Activated CD8-positive, alpha-beta memory T cell treated with anti-CD3 and anti-CD28 coated beads for 36 hours (primary cell): ENCODE measurements at regions not wholly inside any gene's neighbourhood (a gene's known extent, or its start where the extent isn't known, plus 50 kb on each side); places are given as distances from the start of the nearest gene placed in this dataset.
"Not testable (repeated sequence)": the region's sequence is repeated elsewhere in the genome, so short reads cannot be mapped to it uniquely, and the experiment has no call there.

Experiments
- CTCF ChIA-PET: fragments of 350-600 bp; sonication (Branson Sonifier 250); formaldehyde crosslinking; loops from one replicate; lab custom pipeline; 2021; ENCODE audit warnings: antibody characterized with exemption; lab: Charles Lee
- POLR2A ChIA-PET: fragments of 350-600 bp; sonication (Branson Sonifier 250); formaldehyde crosslinking; loops from one replicate; lab custom pipeline; 2021; ENCODE audit warnings: antibody characterized with exemption; lab: Charles Lee

- POLR2A ChIA-PET, result interaction anchor here (1.1 kb wide), 1 partner anchor 97 kb away, joined by 5 read pairs; no protein-coding TSS in a partner anchor
- CTCF ChIA-PET, result no interaction called here
Measured at GRCh38 chr5:99025298-99026045, 96.7 kb upstream of the CHD1 start.

DNA sequence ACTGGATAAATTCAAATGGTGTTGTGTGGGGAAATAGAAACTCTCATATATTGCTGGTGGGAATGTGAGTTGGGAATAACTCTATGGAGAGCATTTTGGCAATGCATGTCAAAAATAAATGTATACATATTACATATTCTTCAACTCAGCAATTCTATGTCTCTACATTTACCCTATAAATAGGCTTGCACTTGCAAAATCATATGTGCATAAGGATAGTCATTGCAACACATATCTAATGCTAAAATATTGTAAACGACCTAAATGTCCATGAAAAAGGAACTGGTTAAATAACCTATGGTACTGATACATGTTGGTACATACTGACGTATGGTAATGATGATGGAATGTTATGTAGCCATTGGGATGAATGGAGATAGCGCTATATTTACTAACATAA lies 94.5 kb upstream of the CHD1 start:
- POLR2A ChIA-PET, result no interaction called here

GRCh38 chr5:99022250-99022649 lies 93.4 kb upstream of the CHD1 start:
- ChIA-PET POLR2A (no interaction called here), CTCF (no interaction called here)

More for the DNA sequence above, 94.5 kb upstream of the CHD1 start:
- CTCF ChIA-PET, result no interaction called here

DNA sequence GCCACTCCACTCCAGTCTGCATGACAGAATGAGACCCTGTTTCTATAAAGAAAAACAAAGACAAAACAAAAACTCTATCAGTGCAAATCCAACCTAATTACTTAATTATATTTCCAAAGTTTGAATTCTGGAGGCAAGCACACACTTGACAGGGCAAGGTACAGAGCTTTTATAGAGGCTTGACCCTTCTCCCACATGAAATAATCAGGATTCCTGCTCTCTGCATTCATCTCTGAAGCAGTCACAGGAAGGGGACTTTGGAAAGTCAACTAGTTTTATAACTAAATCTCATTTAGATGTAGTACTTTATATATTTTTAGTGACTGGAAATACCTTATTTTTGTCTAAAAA lies 91.9 kb upstream of the CHD1 start:
- POLR2A ChIA-PET, result no interaction called here
- CTCF ChIA-PET, result no interaction called here

DNA sequence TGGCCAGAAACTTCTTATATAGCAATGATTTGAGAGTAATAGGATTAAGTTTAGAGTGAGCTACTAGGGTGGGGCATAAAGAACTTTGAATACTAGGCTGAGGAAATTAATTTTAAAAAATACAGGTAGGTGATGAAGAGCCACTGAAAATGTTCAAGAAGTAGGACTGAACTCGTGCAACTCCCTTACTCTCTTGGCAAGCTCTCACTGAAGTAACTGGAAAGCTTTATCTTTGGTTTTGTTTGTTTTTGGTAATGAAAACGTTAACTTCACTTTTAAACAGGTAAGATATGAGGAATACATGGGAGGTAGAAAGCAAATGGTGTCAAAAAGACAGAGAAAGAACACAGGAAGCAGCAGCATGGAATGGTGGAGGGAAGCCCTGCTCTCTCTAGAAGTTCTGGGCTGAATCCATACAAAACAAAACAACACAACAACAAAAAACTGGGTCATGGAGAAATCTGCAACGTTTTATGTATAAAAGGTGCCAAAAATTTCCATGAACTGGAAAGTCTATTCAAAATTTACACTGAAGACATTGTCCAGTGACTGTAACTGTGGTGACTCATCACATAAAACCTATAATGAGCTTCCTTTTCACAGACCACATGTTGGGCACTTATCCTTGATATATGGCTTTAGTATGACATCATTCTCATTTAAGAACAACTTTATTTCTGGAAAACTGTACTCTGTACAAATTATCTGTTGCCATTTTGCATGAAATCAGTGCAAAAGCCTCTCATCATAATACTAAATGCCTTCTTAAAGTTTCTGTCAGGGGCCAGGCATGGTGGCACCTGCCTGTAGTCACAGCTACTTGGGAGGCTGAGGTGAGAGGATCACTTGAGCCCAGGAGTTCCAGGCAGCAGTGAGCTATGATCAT lies 91.2 kb upstream of the CHD1 start:
- POLR2A ChIA-PET, result no interaction called here
- CTCF ChIA-PET, result no interaction called here

DNA sequence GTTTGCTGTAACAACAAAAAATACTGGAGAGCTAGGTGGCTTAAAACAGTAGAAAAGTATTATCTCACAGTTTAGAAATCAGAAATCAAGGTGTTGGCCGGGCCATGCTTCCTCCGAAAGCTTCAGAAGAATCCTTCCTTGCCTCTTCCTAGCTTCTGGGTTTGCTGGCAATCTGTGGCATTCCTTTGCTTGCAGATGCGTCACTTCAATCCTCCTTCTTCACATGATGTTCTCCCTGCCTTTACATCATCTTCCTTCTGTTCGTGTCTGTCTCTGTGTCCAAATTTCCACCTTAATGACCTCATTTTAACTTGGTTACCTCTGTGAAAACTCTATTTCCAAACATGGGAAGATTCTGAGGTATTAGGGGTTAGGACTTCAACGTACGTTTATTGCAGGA lies 90.4 kb upstream of the CHD1 start:
- POLR2A ChIA-PET, result no interaction called here
- CTCF ChIA-PET, result no interaction called here

DNA sequence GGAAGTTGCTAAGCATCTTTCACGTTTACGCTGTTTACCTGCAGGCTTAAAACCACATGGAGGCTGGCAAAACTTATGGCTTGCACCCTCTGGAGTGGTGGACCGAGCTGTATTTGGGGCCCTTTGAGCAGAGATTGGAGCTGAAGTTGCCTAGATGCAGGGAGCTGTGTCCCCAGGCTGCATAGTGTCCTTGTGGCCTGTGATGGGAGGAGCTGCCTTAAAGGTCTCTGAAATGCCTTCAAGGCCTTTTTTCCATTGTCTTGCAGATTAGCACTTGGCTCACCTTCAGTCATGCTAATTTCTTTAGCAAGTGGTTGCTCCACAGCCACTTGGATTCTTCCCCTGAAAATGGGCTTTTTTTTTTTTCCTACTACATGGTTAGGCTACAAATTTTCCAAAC lies 81.5 kb upstream of the CHD1 start:
- CTCF ChIA-PET, result no interaction called here
- POLR2A ChIA-PET, result no interaction called here

DNA sequence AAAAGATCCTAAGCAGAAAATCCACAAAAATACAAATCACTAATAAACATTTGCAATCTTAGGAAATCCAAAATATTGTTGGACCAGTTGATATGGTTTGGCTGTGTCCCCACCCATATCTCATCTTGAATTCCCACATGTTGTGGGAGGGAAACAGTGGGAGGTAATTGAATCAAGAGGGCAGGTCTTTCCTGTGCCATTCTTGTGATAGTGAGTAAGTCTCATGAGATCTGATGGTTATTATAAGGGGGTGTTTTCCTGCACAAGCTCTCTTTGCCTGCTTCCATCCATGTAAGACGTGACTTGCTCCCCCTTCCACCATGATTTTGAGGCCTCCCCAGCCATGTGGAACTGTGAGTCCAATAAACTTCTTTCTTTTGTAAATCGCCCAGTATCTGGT lies 79.2 kb upstream of the CHD1 start:
- CTCF ChIA-PET, POLR2A ChIA-PET: not testable (repeated sequence)

GRCh38 chr5:99005506-99005905 lies 76.7 kb upstream of the CHD1 start:
- CTCF ChIA-PET, result no interaction called here
- POLR2A ChIA-PET, result no interaction called here

GRCh38 chr5:99004960-99005359 lies 76.2 kb upstream of the CHD1 start:
- CTCF ChIA-PET, result no interaction called here
- POLR2A ChIA-PET, result no interaction called here

- ChIA-PET POLR2A (no interaction called here), CTCF (no interaction called here)
Measured at GRCh38 chr5:99000876-99001275, 72.1 kb upstream of the CHD1 start.

- POLR2A ChIA-PET, result no interaction called here
- CTCF ChIA-PET, result no interaction called here
Measured at GRCh38 chr5:99000221-99000620, 71.4 kb upstream of the CHD1 start.

DNA sequence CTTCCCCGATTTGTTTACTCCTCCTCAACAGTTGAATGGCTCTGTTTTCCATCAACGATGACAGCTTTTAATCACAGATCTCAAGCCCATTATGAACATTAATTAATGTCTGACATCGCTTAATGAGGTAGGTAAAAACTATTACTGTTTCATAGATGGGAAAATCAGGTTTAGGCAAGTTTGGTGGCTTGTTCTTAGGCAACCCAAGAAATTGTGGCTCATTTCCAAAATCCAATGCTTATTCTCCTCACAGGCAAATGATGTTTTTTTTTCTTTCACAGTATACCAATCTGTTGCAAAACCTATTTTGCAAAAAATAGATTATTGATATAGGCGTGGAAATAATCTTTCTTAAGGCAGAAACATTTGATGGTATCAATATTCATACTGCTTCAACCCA lies 70.8 kb upstream of the CHD1 start:
- ChIA-PET CTCF (no interaction called here), POLR2A (no interaction called here)

DNA sequence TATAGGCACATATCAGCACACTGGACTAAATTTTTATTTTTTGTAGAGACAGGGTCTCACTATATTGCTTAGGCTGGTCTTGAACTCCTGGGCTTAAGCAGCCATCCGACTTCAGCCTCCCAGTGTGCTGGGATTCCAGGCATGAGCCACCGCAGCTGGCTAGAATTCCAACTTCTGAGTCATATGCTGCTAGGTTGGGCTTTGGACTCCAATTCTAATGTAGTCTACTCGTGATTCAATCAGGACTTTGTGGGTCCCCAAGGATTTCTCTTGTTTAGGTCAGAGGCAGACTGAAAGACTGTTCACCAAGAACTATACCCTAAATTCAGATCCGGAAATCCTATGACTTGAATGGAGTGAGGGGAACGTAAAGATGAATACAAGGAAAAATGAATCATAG lies 68.2 kb upstream of the CHD1 start:
- CTCF ChIA-PET, result no interaction called here

DNA sequence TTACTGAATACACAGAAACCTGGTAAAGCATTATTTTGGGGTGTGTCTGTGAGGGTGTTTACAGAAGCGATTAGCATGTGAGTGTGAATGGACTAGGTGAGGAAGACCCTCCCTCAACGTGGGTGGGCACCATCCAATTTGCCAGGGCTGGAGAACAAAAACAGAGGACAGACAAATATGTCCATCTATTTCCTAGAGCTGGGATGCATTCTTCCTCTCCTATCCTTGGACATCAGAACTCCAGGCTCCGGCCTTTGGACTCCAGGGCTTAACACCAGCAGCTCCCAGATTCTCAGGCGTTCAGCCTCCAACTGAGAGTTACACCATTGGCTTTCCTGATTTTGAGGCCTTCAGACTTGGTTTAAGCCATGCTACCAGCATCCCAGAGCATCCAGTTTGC lies 65.8 kb upstream of the CHD1 start:
- ChIA-PET POLR2A (no interaction called here), CTCF (no interaction called here)

More for the DNA sequence above, 68.2 kb upstream of the CHD1 start:
- POLR2A ChIA-PET, result no interaction called here

GRCh38 chr5:98993512-98993911 lies 64.7 kb upstream of the CHD1 start:
- ChIA-PET POLR2A (no interaction called here), CTCF (interaction anchor here (0.9 kb wide), 1 partner anchor 11 kb away, joined by 3 read pairs; no protein-coding TSS in a partner anchor)

- ChIA-PET CTCF (interaction anchor here (0.9 kb wide), 1 partner anchor 10 kb away, joined by 3 read pairs; no protein-coding TSS in a partner anchor), POLR2A (no interaction called here)
Measured at GRCh38 chr5:98992552-98992951, 63.7 kb upstream of the CHD1 start.

- CTCF ChIA-PET, result no interaction called here
- POLR2A ChIA-PET, result no interaction called here
Measured at GRCh38 chr5:98989727-98990126, 60.9 kb upstream of the CHD1 start.

GRCh38 chr5:98986587-98986986 lies 57.8 kb upstream of the CHD1 start:
- CTCF ChIA-PET, result no interaction called here
- POLR2A ChIA-PET, result no interaction called here

GRCh38 chr5:98982880-98983279 lies 54.1 kb upstream of the CHD1 start:
- ChIA-PET POLR2A (no interaction called here), CTCF (no interaction called here)
